ENCODE measurements at regions not wholly inside any gene's neighbourhood (a gene's known extent, or its start where the extent isn't known, plus 50 kb on each side); places are given as distances from the start of the nearest gene placed in this dataset.

GRCh38 chr3:78148986-78149717 lies 1109.3 kb downstream of the ROBO2 start:
- no peaks in the 10 kb centered on the region for H3K27me3 ChIP-seq (ENCODE audit: insufficient read depth, low read length)
- H4K20me1 ChIP-seq (ENCODE audit: insufficient read depth, low read length): no peaks in the 10 kb centered on the region
- no peaks in the 10 kb centered on the region for H3K4me1 ChIP-seq (ENCODE audit: insufficient read depth, low read length)
- no peaks in the 10 kb centered on the region for H3K79me2 ChIP-seq (ENCODE audit: insufficient read depth, low read length)
- no peak for TF ChIP-seq CTCF (IDR thresholded peaks at IDR 0.05; ENCODE audit: extremely low read depth, low read depth, low read length)
- peaks cover 2% of the 10 kb centered on the region for H3K9me3 ChIP-seq (ENCODE audit: low read depth, low read length)
- DNase-seq (ENCODE audit: insufficient read length, low spot score, missing footprints): no peak
- H2AFZ ChIP-seq (ENCODE audit: low read length): no peak overlapping the region
- H3K4me3 ChIP-seq (ENCODE audit: insufficient read depth, low read length): no peak overlapping the region
- no peaks in the 10 kb centered on the region for H3K36me3 ChIP-seq (ENCODE audit: insufficient read depth, low read length)
- H3K4me2 ChIP-seq (ENCODE audit: insufficient read depth, low read length): no peak overlapping the region
- H3K27ac ChIP-seq (ENCODE audit: low read depth, low read length): no peak overlapping the region

DNA sequence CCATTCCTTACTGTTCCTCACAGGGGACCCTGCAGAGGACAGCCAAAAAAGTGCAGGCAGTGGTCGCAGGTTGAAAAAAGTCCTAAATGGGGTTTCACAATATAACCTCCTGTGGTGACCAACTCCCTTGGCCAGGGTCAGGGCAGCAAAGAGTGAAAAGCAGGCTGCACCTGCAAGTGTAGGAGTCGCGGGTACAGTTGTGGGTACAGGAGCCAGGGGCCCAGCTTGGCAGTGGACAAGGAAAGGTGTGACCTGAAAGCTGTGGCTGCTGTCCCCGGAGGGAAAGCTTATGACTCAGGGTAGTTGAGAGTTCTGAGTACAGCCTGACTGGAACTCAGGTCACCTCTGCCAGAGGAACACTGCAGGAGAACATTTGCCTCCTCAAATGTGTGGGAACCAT lies 1114.1 kb downstream of the ROBO2 start:
- H2AFZ ChIP-seq (ENCODE audit: low read length): no peak overlapping the region
- no peaks in the 10 kb centered on the region for H4K20me1 ChIP-seq (ENCODE audit: insufficient read depth, low read length)
- H3K27me3 ChIP-seq (ENCODE audit: insufficient read depth, low read length): no peaks in the 10 kb centered on the region
- H3K4me1 ChIP-seq (ENCODE audit: insufficient read depth, low read length): no peaks in the 10 kb centered on the region
- no peaks in the 10 kb centered on the region for H3K9me3 ChIP-seq (ENCODE audit: low read depth, low read length)
- no peak overlapping the region for H3K4me2 ChIP-seq (ENCODE audit: insufficient read depth, low read length)
- no peak overlapping the region for H3K4me3 ChIP-seq (ENCODE audit: insufficient read depth, low read length)
- no peak for DNase-seq (ENCODE audit: insufficient read length, low spot score, missing footprints)
- no peak for TF ChIP-seq CTCF (IDR thresholded peaks at IDR 0.05; ENCODE audit: extremely low read depth, low read depth, low read length)
- H3K79me2 ChIP-seq (ENCODE audit: insufficient read depth, low read length): no peaks in the 10 kb centered on the region
- no peaks in the 10 kb centered on the region for H3K36me3 ChIP-seq (ENCODE audit: insufficient read depth, low read length)
- no peak overlapping the region for H3K27ac ChIP-seq (ENCODE audit: low read depth, low read length)

- no peaks in the 10 kb centered on the region for H3K36me3 ChIP-seq (ENCODE audit: insufficient read depth, low read length)
- no peaks in the 10 kb centered on the region for H3K4me1 ChIP-seq (ENCODE audit: insufficient read depth, low read length)
- no peak for TF ChIP-seq CTCF (IDR thresholded peaks at IDR 0.05; ENCODE audit: extremely low read depth, low read depth, low read length)
These were observed 1114.8 kb downstream of the ROBO2 start for GRCh38 chr3:78154521-78155186.

GRCh38 chr3:78161736-78162135 lies 1121.8 kb downstream of the ROBO2 start:
- H2AFZ ChIP-seq (ENCODE audit: low read length): no peak overlapping the region
- no peaks in the 10 kb centered on the region for H3K9me3 ChIP-seq (ENCODE audit: low read depth, low read length)

More at GRCh38 chr3:78154521-78155186, 1114.8 kb downstream of the ROBO2 start:
- H3K27me3 ChIP-seq (ENCODE audit: insufficient read depth, low read length): no peaks in the 10 kb centered on the region
- no peaks in the 10 kb centered on the region for H3K79me2 ChIP-seq (ENCODE audit: insufficient read depth, low read length)
- no peak overlapping the region for H3K4me3 ChIP-seq (ENCODE audit: insufficient read depth, low read length)
- no peaks in the 10 kb centered on the region for H3K9me3 ChIP-seq (ENCODE audit: low read depth, low read length)
- no peaks in the 10 kb centered on the region for H4K20me1 ChIP-seq (ENCODE audit: insufficient read depth, low read length)
- DNase-seq (ENCODE audit: insufficient read length, low spot score, missing footprints): no peak
- H3K27ac ChIP-seq (ENCODE audit: low read depth, low read length): no peak overlapping the region
- no peak overlapping the region for H3K4me2 ChIP-seq (ENCODE audit: insufficient read depth, low read length)
- H2AFZ ChIP-seq (ENCODE audit: low read length): no peak overlapping the region

More at GRCh38 chr3:78161736-78162135, 1121.8 kb downstream of the ROBO2 start:
- Histone ChIP-seq H4K20me1 (ENCODE audit: insufficient read depth, low read length) (no peaks in the 10 kb centered on the region), H3K27me3 (ENCODE audit: insufficient read depth, low read length) (no peaks in the 10 kb centered on the region), H3K27ac (ENCODE audit: low read depth, low read length) (no peak overlapping the region), H3K79me2 (ENCODE audit: insufficient read depth, low read length) (no peaks in the 10 kb centered on the region), H3K4me3 (ENCODE audit: insufficient read depth, low read length) (no peak overlapping the region), H3K36me3 (ENCODE audit: insufficient read depth, low read length) (no peaks in the 10 kb centered on the region), H3K4me2 (ENCODE audit: insufficient read depth, low read length) (no peak overlapping the region), H3K4me1 (ENCODE audit: insufficient read depth, low read length) (no peaks in the 10 kb centered on the region)
- DNase-seq (ENCODE audit: insufficient read length, low spot score, missing footprints): no peak
- TF ChIP-seq CTCF (IDR thresholded peaks at IDR 0.05; ENCODE audit: extremely low read depth, low read depth, low read length): no peak

Data from osteoblast (primary cell).